Endothelial cell (in vitro differentiated cells): ENCODE measurements at regions not wholly inside any gene's neighbourhood (a gene's known extent, or its start where the extent isn't known, plus 50 kb on each side); places are given as distances from the start of the nearest gene placed in this dataset.
A peak's percentile ranks its signal among the peaks of the same experiment; 100 is the strongest.

Source experiments
- DNase-seq: peaks from one replicate; pipeline ENCODE4 v3.0.0; 2021; ENCODE audit warnings: low spot score
- H3K27ac Mint-ChIP-seq: one replicate; pipeline ENCODE4 v1.8.0; 2021; ENCODE audit warnings: mixed read lengths, inconsistent platforms; ENCODE audit not compliant: unreplicated experiment
- H3K27me3 Mint-ChIP-seq: one replicate; pipeline ENCODE4 v1.8.0; 2021; ENCODE audit warnings: mild to moderate bottlenecking, moderate library complexity, mixed read lengths, inconsistent platforms; ENCODE audit not compliant: unreplicated experiment
- H3K36me3 Mint-ChIP-seq: one replicate; pipeline ENCODE4 v1.8.0; 2021; ENCODE audit warnings: mild to moderate bottlenecking, low read depth, mixed read lengths, inconsistent platforms; ENCODE audit not compliant: unreplicated experiment
- H3K4me1 Mint-ChIP-seq: one replicate; pipeline ENCODE4 v1.8.0; 2021; ENCODE audit warnings: mild to moderate bottlenecking, mixed read lengths, inconsistent platforms; ENCODE audit not compliant: unreplicated experiment
- H3K4me3 Mint-ChIP-seq: one replicate; pipeline ENCODE4 v1.8.0; 2021; ENCODE audit warnings: mild to moderate bottlenecking, mixed read lengths, inconsistent platforms; ENCODE audit not compliant: unreplicated experiment
- H3K9me3 Mint-ChIP-seq: one replicate; pipeline ENCODE4 v1.8.0; 2021; ENCODE audit warnings: mixed read lengths, inconsistent platforms; ENCODE audit not compliant: unreplicated experiment
- TF ChIP-seq, protein P1 (sequence below): fragments of 200-600 bp; sonication (generic); IDR thresholded peaks from one replicate; pipeline ENCODE4 v1.5.0; 2021; ENCODE audit warnings: antibody characterized with exemption; ENCODE audit not compliant: unreplicated experiment

DNA sequence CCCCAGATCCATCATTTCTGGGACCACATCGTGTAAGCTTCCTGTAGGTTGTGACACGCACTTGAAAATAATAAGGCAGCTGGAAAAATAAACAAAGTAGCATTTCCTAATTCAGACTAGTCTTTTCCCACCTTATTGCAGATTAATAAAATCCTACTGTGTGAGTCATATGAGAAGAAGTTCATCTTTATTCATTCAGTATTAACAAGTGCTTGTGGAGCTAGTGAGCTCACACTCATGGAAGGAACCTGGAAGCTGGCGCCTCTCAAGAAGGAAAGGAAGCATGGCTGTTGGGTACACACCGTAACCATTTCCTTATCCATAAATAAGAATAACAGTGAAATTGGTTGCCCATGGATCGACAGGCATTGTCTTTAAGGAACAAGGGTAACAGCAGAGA lies 152.6 kb upstream of the PFKP start:
- no peak for DNase-seq
- TF ChIP-seq, protein P1, sequence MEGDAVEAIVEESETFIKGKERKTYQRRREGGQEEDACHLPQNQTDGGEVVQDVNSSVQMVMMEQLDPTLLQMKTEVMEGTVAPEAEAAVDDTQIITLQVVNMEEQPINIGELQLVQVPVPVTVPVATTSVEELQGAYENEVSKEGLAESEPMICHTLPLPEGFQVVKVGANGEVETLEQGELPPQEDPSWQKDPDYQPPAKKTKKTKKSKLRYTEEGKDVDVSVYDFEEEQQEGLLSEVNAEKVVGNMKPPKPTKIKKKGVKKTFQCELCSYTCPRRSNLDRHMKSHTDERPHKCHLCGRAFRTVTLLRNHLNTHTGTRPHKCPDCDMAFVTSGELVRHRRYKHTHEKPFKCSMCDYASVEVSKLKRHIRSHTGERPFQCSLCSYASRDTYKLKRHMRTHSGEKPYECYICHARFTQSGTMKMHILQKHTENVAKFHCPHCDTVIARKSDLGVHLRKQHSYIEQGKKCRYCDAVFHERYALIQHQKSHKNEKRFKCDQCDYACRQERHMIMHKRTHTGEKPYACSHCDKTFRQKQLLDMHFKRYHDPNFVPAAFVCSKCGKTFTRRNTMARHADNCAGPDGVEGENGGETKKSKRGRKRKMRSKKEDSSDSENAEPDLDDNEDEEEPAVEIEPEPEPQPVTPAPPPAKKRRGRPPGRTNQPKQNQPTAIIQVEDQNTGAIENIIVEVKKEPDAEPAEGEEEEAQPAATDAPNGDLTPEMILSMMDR: no peak
- H3K9me3 Mint-ChIP-seq: no peaks in the 10 kb centered on the region
- peak overlapping the region; percentile 48 for H3K27ac Mint-ChIP-seq
- no peak overlapping the region for H3K4me3 Mint-ChIP-seq
- peaks cover 2% of the 10 kb centered on the region for H3K27me3 Mint-ChIP-seq
- no peaks in the 10 kb centered on the region for H3K36me3 Mint-ChIP-seq
- H3K4me1 Mint-ChIP-seq: peaks cover 15% of the 10 kb centered on the region

DNA sequence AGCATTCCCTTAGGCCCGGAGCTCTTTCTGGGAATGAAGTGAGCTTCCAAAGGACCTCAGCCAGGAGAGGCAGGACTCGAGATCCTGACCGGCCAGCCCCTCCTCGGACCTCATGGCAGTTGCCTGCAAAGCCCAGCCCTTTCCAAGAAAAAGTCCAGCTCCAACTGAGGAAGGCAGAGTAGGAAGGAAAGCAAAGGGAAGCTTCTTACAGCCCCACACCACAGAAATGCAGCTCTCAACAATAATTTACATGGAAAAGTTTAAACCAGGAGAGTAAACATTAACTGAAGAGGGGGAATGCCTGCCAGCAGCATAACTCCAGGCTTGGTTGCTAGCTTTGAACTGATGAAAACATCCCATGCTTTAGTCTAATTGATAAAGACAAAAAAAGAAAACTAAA lies 153.9 kb upstream of the PFKP start:
- Mint-ChIP-seq H3K9me3 (no peaks in the 10 kb centered on the region), H3K36me3 (no peaks in the 10 kb centered on the region), H3K27me3 (peaks cover 2% of the 10 kb centered on the region), H3K4me3 (no peak overlapping the region), H3K4me1 (peaks cover 15% of the 10 kb centered on the region), H3K27ac (no peak overlapping the region)
- TF ChIP-seq, protein P1: no peak
- no peak for DNase-seq

DNA sequence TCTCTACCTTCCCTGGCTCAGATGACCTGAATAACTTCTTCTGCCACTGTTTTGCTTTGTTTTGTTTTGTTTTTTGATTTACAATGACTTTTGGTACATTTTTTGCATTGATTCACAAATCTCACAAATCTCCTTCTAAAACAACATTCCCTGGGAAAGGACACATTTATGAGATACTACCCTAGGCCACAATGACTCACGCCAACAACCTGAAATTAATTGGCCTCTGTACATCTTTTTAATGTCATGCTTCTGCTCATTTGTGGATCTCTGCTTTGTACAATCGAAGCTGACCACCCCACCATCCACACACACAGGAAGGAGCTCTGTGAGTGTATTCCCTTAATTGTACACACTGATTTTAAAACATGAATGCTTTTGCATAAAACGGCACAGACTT lies 156.7 kb upstream of the PFKP start:
- TF ChIP-seq, protein P1: no peak
- no peaks in the 10 kb centered on the region for H3K9me3 Mint-ChIP-seq
- DNase-seq: no peak
- no peak overlapping the region for H3K4me3 Mint-ChIP-seq
- peaks cover 10% of the 10 kb centered on the region for H3K4me1 Mint-ChIP-seq
- H3K27ac Mint-ChIP-seq: no peak overlapping the region
- no peaks in the 10 kb centered on the region for H3K27me3 Mint-ChIP-seq
- H3K36me3 Mint-ChIP-seq: no peaks in the 10 kb centered on the region

DNA sequence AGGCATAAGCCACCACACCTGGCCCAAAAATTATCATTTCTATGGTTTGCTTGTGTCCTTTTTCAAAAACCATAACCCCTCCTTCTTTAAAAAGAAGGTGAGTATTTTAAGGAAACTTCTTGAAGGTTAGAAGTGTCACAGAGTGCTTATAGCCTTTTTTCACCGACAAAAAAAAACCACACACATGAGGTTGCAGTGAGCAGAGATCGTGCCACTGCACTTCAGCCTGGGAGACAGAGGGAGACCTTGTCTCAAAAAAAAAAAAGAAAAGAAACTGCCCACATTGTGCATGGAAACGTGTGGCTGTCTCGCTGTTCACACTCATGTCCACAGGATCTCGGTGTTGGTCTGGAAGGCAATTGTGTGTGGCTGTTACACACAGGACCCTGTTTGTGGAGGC lies 157.4 kb upstream of the PFKP start:
- H3K9me3 Mint-ChIP-seq: no peaks in the 10 kb centered on the region
- no peak for DNase-seq
- no peaks in the 10 kb centered on the region for H3K27me3 Mint-ChIP-seq
- no peak overlapping the region for H3K27ac Mint-ChIP-seq
- no peaks in the 10 kb centered on the region for H3K36me3 Mint-ChIP-seq
- H3K4me1 Mint-ChIP-seq: peaks cover 7% of the 10 kb centered on the region
- H3K4me3 Mint-ChIP-seq: no peak overlapping the region
- TF ChIP-seq, protein P1: no peak

DNA sequence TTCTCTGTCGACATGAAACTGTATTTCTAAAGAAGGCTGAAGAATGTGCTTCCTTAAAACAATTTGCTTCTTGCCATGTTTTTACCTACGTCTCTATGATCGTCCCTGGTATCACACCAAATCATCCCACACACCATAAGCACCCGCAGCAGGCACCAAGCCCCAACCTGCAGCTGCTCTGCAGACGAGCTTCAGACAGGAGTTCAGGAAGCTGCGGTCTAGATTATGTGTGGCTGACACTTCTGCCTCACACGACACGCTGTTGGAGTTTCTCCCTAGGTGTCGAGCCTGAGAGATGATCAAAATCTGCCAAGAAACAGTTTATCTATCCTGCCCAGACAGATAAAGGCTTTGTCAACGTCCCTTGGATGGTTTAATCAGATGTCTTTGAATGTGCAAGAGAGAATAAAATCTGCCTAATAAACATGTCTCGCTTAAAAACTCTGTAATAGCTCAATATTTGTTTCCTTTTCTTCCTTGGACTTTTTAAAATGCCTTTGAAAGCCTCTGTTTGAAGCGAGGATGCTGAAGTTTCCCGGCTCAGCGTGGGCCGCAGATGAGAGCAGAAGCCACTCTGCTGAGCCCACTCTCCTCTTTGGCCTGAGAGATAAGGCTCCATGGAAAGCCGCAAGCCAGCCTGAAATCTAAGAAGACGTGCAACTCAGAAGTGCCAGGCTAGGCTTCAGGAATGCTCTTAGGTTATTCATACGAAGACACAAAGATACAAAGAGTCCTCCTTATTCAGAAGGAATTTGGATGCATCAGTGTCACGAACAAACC lies 158.3 kb upstream of the PFKP start:
- Mint-ChIP-seq H3K4me1 (peaks cover 5% of the 10 kb centered on the region), H3K27me3 (no peaks in the 10 kb centered on the region), H3K9me3 (no peaks in the 10 kb centered on the region), H3K4me3 (no peak overlapping the region), H3K27ac (no peak overlapping the region), H3K36me3 (no peaks in the 10 kb centered on the region)
- DNase-seq: no peak
- TF ChIP-seq, protein P1: no peak
